HG02623 (cell line): ENCODE measurements at regions not wholly inside any gene's neighbourhood (a gene's known extent, or its start where the extent isn't known, plus 50 kb on each side); places are given as distances from the start of the nearest gene placed in this dataset.
A peak's percentile ranks its signal among the peaks of the same experiment; 100 is the strongest.

Experiments
- ATAC-seq: cut with Tn5 transposase; IDR thresholded peaks from one replicate; pipeline ENCODE4 v1.9.1; 2021; ENCODE audit warnings: moderate library complexity; ENCODE audit not compliant: unreplicated experiment

DNA sequence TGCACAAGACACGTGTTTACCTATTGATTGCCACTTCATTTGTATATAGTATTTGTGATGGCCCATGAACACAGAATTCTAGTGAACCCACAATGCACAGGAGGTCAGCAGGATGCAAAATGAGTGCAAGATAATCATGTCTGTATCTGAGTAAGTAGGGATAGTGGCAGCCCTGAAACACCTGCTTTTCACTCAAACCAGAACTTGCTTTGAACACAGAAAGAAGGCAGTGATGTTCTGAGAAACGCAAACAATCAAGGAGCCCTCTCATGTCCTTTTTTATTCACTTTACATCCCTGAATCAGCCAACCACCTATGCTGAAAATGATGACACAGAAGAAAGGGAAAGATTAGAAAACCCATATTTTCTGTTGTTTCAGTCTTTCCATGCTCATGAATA lies 170.4 kb upstream of the AVPR1A start:
- ATAC-seq = no peak

DNA sequence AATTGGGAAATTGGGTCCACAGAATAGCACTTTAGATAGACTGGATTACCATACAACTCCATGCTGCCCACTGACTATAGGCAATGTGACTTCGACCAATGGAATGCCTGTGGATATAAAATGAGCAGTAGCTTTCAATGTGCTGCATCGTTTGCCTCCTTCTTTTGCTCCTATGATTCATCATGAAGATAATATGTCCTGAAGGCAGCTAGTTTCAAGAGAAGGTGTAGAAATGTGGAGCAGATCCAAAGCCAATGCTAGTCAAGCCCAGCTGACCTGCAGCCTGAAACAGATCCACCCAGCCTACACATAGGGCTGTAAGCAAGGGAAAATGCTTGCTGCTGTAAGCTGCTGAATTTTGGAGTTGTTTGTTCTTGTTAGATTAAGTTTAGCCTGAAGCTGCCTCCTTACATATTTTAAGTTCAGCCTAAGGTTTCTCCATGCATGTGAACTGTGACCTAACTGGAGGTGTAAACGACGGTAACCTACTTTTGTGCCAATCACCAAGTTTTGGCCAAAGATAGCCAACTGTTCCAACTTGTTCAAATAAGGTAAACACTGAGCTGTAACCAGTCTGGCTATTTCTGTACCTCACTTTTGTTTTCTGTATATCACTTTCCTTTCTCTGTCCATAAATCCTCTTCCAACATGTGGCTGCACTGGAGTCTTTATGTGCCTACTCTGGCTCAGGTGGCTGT lies 169.1 kb upstream of the AVPR1A start:
- ATAC-seq = no peak

GRCh38 chr12:63319386-63319785 lies 168.4 kb upstream of the AVPR1A start:
- ATAC-seq = no peak

GRCh38 chr12:63318933-63319332 lies 167.9 kb upstream of the AVPR1A start:
- no peak for ATAC-seq

DNA sequence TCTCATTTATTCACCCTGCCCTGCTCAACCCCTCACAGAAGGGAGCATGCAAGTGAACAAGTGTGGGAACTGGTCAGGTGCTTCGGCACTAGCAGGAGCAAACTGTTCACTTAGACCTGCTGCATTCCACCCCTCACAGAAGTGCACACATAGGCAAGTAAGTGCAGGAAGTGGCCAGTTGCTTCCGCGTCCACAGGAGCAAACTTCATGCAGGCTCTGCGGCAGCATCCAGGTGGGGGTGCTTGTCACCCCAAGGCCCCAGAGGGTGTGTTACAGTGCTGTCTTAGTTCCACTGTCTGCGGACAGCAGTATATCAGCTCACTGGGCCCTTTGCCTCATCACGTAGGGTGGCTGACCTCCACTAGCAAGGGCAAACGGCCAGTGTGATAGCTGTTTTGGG lies 167.3 kb upstream of the AVPR1A start:
- ATAC-seq = no peak

- no peak for ATAC-seq
Observed at GRCh38 chr12:63317880-63318279, 166.9 kb upstream of the AVPR1A start.

- ATAC-seq = no peak
Observed at GRCh38 chr12:63317286-63317846, 166.4 kb upstream of the AVPR1A start.

DNA sequence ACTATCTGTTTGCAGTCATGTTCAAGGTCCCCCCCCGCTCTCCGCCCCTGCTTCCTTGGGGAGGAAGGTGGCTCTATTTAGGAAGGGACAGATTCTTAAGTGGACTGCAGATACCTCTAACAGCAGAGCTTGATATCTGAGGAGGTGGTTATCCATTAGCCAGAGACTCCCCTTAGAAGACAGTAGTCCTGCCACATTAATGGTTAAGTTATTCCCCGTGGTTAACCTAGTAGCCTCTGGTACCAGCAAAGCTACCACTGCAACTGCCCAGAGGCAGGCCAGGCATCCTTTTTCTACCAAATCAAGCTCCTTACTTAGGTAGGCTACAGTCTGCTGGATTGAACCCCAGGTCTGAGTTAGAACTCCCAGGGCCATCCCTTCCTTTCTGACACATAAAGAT lies 162.1 kb upstream of the AVPR1A start:
- no peak for ATAC-seq

GRCh38 chr12:63308671-63309070 lies 157.7 kb upstream of the AVPR1A start:
- ATAC-seq = no peak

DNA sequence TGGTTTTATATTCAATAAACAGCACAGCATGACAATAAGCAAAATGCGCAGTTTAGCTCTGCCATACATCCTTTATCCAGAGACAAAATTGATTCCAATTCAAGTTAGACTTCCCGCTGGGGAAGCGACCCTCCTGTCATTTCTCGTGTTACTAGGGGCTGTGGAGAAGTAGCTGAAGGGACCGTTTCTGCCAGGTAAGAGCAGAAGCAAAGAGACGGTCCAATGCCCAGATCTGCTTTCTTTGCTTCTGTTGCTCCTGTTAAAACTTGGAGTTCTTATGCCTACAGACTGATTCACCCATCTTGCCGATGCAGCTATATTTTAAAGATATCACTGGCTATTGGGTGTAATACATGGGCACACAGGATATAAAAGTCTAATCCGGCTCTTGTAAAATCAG lies 156.8 kb upstream of the AVPR1A start:
- ATAC-seq = no peak

- no peak for ATAC-seq
Observed at GRCh38 chr12:63305901-63306875, 155.2 kb upstream of the AVPR1A start.

GRCh38 chr12:63304887-63305316 lies 153.9 kb upstream of the AVPR1A start:
- ATAC-seq = peak; percentile 40

GRCh38 chr12:63302941-63303536 lies 152.0 kb upstream of the AVPR1A start:
- ATAC-seq = peak; percentile 15

- peak; percentile 70 for ATAC-seq
Observed at GRCh38 chr12:63302269-63302940, 151.4 kb upstream of the AVPR1A start.

- ATAC-seq = no peak
Observed at GRCh38 chr12:63301311-63301710, 150.3 kb upstream of the AVPR1A start.

- ATAC-seq = no peak
Observed at GRCh38 chr12:63298386-63298930, 147.5 kb upstream of the AVPR1A start.

DNA sequence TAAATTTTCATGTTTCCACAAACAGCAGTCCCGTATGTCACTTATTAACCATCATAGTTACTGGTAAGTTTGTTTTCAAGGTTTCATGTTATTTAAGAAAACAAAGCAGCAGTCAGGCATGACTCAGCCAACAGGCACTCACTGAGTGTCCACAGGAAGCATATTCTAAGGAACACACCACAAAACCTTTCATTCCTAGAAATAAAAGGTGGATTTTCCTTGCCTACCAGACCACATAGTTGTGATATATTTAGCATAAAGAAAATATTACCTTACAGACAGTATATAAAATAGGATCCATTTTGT lies 143.3 kb upstream of the AVPR1A start:
- peak; percentile 74 for ATAC-seq

DNA sequence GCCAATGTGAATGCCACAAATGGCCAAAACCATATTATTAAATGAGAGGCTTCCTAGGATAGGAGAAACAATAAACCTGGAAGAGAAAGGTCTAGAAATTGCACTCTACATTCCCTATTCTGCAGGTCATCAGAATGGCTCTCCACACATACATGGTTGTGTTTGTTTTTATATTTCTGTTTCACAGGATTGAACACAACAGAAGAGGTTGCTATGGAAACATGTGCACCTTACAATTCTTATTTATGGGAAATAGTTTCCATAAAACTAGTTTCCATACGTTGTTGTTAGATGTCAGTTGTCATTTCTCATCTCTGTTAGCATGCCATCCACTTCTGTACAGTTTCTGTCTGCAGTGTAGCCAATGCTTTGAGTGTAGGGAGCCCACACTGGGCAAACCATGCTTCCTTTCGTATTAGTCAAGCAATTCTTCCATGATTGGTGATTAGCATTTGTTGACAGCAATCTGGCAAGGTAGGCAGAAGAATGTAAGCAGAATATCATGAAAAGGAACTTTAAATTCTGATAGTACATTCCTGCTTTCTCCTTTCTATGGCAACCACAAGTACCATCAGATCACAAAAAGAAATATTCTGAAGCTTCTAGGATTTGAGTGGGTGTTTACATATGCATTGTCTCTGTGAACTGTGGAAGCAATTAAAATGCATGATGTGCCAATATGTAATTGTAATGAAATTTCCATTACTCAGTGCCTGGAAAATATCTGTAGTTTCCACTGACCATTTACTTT lies 141.6 kb upstream of the AVPR1A start:
- ATAC-seq = no peak

- peak; percentile 85 for ATAC-seq
Observed at GRCh38 chr12:63276537-63277365, 125.8 kb upstream of the AVPR1A start.
